ENCODE measurements at regions not wholly inside any gene's neighbourhood (a gene's known extent, or its start where the extent isn't known, plus 50 kb on each side); places are given as distances from the start of the nearest gene placed in this dataset.

DNA sequence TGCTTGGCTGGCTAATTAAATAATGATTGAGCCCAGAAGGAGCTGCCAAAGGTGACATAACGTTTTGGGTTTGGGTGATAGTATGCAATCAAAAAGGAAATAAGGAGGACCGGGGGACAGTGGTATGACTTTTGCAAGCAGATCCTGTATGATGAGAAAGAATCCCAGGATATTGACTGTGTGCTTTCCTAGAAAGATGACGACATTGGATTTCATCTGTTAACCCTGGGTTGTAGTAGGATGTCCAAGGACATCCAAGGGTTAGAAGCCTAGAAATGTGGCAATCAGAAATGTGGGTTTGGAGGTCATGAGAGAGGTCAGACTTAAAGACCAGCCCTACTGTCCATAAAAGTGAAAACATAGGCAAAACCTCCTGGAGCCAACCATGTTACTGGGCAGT lies 50.3 kb upstream of the HMHB1 start:
- no peak for TF ChIP-seq L3MBTL2 (conservative IDR thresholded peaks at IDR 0.05)
- no peak for TF ChIP-seq TARDBP (IDR thresholded peaks at IDR 0.05)
- TF ChIP-seq SUZ12 (IDR thresholded peaks at IDR 0.05): no peak
- no peak for TF ChIP-seq CTBP1 (IDR thresholded peaks at IDR 0.05; ENCODE audit: borderline replicate concordance)
- TF ChIP-seq SP1 (IDR thresholded peaks at IDR 0.05): no peak
- TF ChIP-seq FOXK2 (IDR thresholded peaks at IDR 0.05): no peak
- TF ChIP-seq LEF1 (IDR thresholded peaks at IDR 0.05; ENCODE audit: borderline replicate concordance): no peak
- no peak for TF ChIP-seq FOXA1 (IDR thresholded peaks at IDR 0.05)
- TF ChIP-seq ELF4 (IDR thresholded peaks at IDR 0.05): no peak
- no peak for TF ChIP-seq BHLHE40 (IDR thresholded peaks at IDR 0.05; ENCODE audit: borderline replicate concordance)
- no peak for TF ChIP-seq HDGF (IDR thresholded peaks at IDR 0.05; ENCODE audit: borderline replicate concordance)
- no peak for TF ChIP-seq FOXM1 (IDR thresholded peaks at IDR 0.05; ENCODE audit: borderline replicate concordance)
- TF ChIP-seq NFRKB (IDR thresholded peaks at IDR 0.05): no peak
- TF ChIP-seq, protein P1, sequence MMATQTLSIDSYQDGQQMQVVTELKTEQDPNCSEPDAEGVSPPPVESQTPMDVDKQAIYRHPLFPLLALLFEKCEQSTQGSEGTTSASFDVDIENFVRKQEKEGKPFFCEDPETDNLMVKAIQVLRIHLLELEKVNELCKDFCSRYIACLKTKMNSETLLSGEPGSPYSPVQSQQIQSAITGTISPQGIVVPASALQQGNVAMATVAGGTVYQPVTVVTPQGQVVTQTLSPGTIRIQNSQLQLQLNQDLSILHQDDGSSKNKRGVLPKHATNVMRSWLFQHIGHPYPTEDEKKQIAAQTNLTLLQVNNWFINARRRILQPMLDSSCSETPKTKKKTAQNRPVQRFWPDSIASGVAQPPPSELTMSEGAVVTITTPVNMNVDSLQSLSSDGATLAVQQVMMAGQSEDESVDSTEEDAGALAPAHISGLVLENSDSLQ (IDR thresholded peaks at IDR 0.05): no peak
- no peak for TF ChIP-seq ARNT (IDR thresholded peaks at IDR 0.05)
- TF ChIP-seq ZNF384 (IDR thresholded peaks at IDR 0.05): no peak
- POLR2A ChIA-PET: no interaction called here
- CTCF ChIA-PET: no interaction called here
- DNase-seq (ENCODE audit: extremely low spot score): no peak

DNA sequence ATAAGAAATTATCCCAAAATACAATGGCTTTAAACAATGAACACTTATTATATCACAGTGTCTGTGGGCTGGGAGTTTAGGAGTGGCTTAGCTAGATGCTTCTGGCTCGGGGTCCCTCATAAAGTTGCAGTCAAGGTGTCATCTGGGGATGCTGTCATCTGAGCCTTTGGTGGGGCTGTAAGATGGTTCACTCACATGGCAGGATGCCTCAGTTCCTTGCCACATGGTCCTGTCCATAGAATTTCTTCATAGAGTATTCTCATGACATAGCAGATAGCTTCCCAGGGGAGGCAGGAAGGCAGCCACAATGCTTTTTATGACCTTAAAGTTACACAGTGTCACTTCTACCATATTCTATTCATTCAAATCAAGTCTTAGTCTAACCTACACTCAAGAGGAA lies 51.2 kb upstream of the HMHB1 start:
- POLR2A ChIA-PET: interaction anchor here (0.6 kb wide), 1 partner anchor 80 kb away, joined by 3 read pairs; no protein-coding TSS in a partner anchor

DNA sequence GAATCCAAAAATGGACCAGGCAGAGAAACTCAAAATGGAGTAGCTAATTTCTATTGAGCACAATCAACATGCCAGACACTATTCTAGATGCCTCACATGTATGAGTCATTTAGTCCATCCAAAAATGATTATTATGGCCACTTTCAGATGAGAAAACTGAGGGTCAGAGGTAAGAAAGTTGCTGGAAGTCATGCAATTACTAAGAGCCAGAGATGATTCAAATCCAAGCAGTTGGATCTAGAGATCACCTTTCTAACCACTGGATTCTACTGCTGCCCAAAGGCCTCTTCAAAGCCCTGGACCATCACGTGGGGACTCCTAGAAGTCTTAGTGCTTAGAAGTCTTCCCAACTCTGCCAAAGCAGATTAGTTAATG lies 51.8 kb upstream of the HMHB1 start:
- ChIA-PET CTCF (no interaction called here), POLR2A (no interaction called here)

More for the DNA sequence above, 51.2 kb upstream of the HMHB1 start:
- DNase-seq (ENCODE audit: extremely low spot score): no peak
- CTCF ChIA-PET: no interaction called here
- no peak for TF ChIP-seq NFRKB (IDR thresholded peaks at IDR 0.05)
- no peak for TF ChIP-seq BHLHE40 (IDR thresholded peaks at IDR 0.05; ENCODE audit: borderline replicate concordance)
- TF ChIP-seq SUZ12 (IDR thresholded peaks at IDR 0.05): no peak
- TF ChIP-seq FOXK2 (IDR thresholded peaks at IDR 0.05): no peak
- TF ChIP-seq FOXA1 (IDR thresholded peaks at IDR 0.05): no peak
- no peak for TF ChIP-seq SP1 (IDR thresholded peaks at IDR 0.05)
- no peak for TF ChIP-seq ELF4 (IDR thresholded peaks at IDR 0.05)
- TF ChIP-seq FOXM1 (IDR thresholded peaks at IDR 0.05; ENCODE audit: borderline replicate concordance): no peak
- TF ChIP-seq ARNT (IDR thresholded peaks at IDR 0.05): no peak
- no peak for TF ChIP-seq L3MBTL2 (conservative IDR thresholded peaks at IDR 0.05)
- TF ChIP-seq, protein P1 (IDR thresholded peaks at IDR 0.05): no peak
- no peak for TF ChIP-seq CTBP1 (IDR thresholded peaks at IDR 0.05; ENCODE audit: borderline replicate concordance)
- no peak for TF ChIP-seq ZNF384 (IDR thresholded peaks at IDR 0.05)
- no peak for TF ChIP-seq HDGF (IDR thresholded peaks at IDR 0.05; ENCODE audit: borderline replicate concordance)

DNA sequence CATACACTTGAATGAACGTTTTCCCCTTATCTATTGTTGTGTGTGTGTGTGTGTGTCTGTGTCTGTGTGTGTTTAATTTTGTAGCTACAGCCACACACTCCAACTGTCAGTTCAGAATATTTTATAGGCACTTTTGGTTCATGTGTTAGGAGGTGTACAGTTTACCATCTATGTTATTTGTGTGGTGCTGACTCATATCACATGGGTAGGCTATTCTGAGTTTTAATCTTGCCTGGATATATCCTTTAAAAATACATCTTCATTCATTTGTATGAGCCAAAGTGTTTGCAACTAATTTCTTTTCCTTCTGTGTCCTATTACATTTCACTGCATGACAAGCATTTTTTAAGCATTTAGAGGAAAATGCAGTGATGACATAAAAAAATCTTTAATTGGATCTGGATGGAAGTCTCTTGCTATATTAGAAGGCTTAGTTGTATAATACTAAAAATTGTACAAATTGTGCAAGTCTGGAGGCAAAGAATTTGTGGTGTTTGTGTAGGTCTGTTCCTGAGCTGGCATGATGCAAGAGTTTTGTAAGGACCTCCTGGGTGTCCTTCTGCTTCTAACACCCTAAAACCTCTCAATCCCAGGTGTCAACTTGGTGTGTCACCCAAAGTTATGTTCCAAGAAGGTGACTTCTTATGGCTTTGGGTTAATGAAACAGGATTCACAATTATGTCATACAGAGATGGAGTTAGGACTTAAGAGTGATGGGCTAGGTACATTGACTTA lies 52.4 kb upstream of the HMHB1 start:
- ChIA-PET CTCF (no interaction called here), POLR2A (no interaction called here)
- no peak for TF ChIP-seq ELF4 (IDR thresholded peaks at IDR 0.05)
- no peak for TF ChIP-seq LEF1 (IDR thresholded peaks at IDR 0.05; ENCODE audit: borderline replicate concordance)
- no peak for TF ChIP-seq L3MBTL2 (conservative IDR thresholded peaks at IDR 0.05)
- no peak for TF ChIP-seq ARNT (IDR thresholded peaks at IDR 0.05)
- TF ChIP-seq FOXA1 (IDR thresholded peaks at IDR 0.05): no peak
- no peak for TF ChIP-seq CTBP1 (IDR thresholded peaks at IDR 0.05; ENCODE audit: borderline replicate concordance)
- TF ChIP-seq TARDBP (IDR thresholded peaks at IDR 0.05): no peak
- TF ChIP-seq FOXK2 (IDR thresholded peaks at IDR 0.05): no peak
- TF ChIP-seq SUZ12 (IDR thresholded peaks at IDR 0.05): no peak
- TF ChIP-seq FOXM1 (IDR thresholded peaks at IDR 0.05; ENCODE audit: borderline replicate concordance): no peak
- TF ChIP-seq, protein P1 (IDR thresholded peaks at IDR 0.05): no peak
- TF ChIP-seq SP1 (IDR thresholded peaks at IDR 0.05): no peak
- TF ChIP-seq BHLHE40 (IDR thresholded peaks at IDR 0.05; ENCODE audit: borderline replicate concordance): no peak
- TF ChIP-seq NFRKB (IDR thresholded peaks at IDR 0.05): no peak
- no peak for TF ChIP-seq HDGF (IDR thresholded peaks at IDR 0.05; ENCODE audit: borderline replicate concordance)
- no peak for TF ChIP-seq ZNF384 (IDR thresholded peaks at IDR 0.05)
- DNase-seq (ENCODE audit: extremely low spot score): no peak

More for the DNA sequence above, 51.8 kb upstream of the HMHB1 start:
- TF ChIP-seq FOXK2 (IDR thresholded peaks at IDR 0.05) (no peak), SP1 (IDR thresholded peaks at IDR 0.05) (no peak), SUZ12 (IDR thresholded peaks at IDR 0.05) (no peak), BHLHE40 (IDR thresholded peaks at IDR 0.05; ENCODE audit: borderline replicate concordance) (no peak), CTBP1 (IDR thresholded peaks at IDR 0.05; ENCODE audit: borderline replicate concordance) (no peak), FOXM1 (IDR thresholded peaks at IDR 0.05; ENCODE audit: borderline replicate concordance) (no peak), LEF1 (IDR thresholded peaks at IDR 0.05; ENCODE audit: borderline replicate concordance) (no peak), ARNT (IDR thresholded peaks at IDR 0.05) (no peak), TARDBP (IDR thresholded peaks at IDR 0.05) (no peak), ZNF384 (IDR thresholded peaks at IDR 0.05) (no peak), HDGF (IDR thresholded peaks at IDR 0.05; ENCODE audit: borderline replicate concordance) (no peak), L3MBTL2 (conservative IDR thresholded peaks at IDR 0.05) (no peak), FOXA1 (IDR thresholded peaks at IDR 0.05) (no peak), NFRKB (IDR thresholded peaks at IDR 0.05) (no peak), ELF4 (IDR thresholded peaks at IDR 0.05) (no peak)
- TF ChIP-seq, protein P1 (IDR thresholded peaks at IDR 0.05): no peak
- DNase-seq (ENCODE audit: extremely low spot score): no peak

DNA sequence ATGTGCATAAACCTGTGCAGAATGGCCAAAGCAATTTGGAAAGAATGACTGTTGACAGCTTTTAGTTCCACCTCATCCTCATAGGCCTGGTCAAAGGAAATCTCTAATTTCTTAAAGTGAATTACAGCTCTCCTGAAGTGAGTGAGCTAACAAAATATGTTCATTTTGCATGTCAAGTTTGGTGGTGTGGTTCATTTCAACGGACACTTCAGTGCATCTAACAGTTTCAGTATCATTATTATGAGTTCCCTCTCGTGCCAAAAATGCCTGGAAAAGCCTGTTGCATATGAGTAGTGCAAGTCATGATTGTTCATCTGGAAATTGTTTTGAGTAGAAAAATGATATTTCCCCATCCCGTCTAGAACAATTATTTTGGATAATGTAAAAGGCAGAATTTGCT lies 53.2 kb upstream of the HMHB1 start:
- CTCF ChIA-PET: no interaction called here
- POLR2A ChIA-PET: no interaction called here
- TF ChIP-seq L3MBTL2 (conservative IDR thresholded peaks at IDR 0.05): no peak
- TF ChIP-seq FOXA1 (IDR thresholded peaks at IDR 0.05): no peak
- no peak for TF ChIP-seq ZNF384 (IDR thresholded peaks at IDR 0.05)
- no peak for TF ChIP-seq TARDBP (IDR thresholded peaks at IDR 0.05)
- no peak for TF ChIP-seq SUZ12 (IDR thresholded peaks at IDR 0.05)
- TF ChIP-seq FOXM1 (IDR thresholded peaks at IDR 0.05; ENCODE audit: borderline replicate concordance): no peak
- no peak for TF ChIP-seq FOXK2 (IDR thresholded peaks at IDR 0.05)
- no peak for TF ChIP-seq ELF4 (IDR thresholded peaks at IDR 0.05)
- TF ChIP-seq, protein P1 (IDR thresholded peaks at IDR 0.05): no peak
- TF ChIP-seq HDGF (IDR thresholded peaks at IDR 0.05; ENCODE audit: borderline replicate concordance): no peak
- no peak for TF ChIP-seq SP1 (IDR thresholded peaks at IDR 0.05)
- TF ChIP-seq NFRKB (IDR thresholded peaks at IDR 0.05): no peak
- TF ChIP-seq ARNT (IDR thresholded peaks at IDR 0.05): no peak
- TF ChIP-seq LEF1 (IDR thresholded peaks at IDR 0.05; ENCODE audit: borderline replicate concordance): no peak
- no peak for TF ChIP-seq BHLHE40 (IDR thresholded peaks at IDR 0.05; ENCODE audit: borderline replicate concordance)
- TF ChIP-seq CTBP1 (IDR thresholded peaks at IDR 0.05; ENCODE audit: borderline replicate concordance): no peak
- no peak for DNase-seq (ENCODE audit: extremely low spot score)
